DOHH2 (cell line): ENCODE measurements at regions not wholly inside any gene's neighbourhood (a gene's known extent, or its start where the extent isn't known, plus 50 kb on each side); places are given as distances from the start of the nearest gene placed in this dataset.

Source experiments
- H3F3A ChIP-seq: fragments of 200-600 bp; sonication (generic), shearing (Covaris generic); 2 replicates; pipeline ENCODE4 v1.6.0; 2016; ENCODE audit warnings: antibody characterized with exemption, mild to moderate bottlenecking; ENCODE audit not compliant: control insufficient read depth, insufficient read depth
- H3K27ac ChIP-seq: fragments of 200-600 bp; sonication (generic); 2 replicates; pipeline ENCODE4 v1.5.1; 2014; ENCODE audit warnings: low read depth, mild to moderate bottlenecking, low read length, moderate library complexity
- H3K27me3 ChIP-seq: fragments of 200-600 bp; sonication (generic); 2 replicates; pipeline ENCODE4 v1.6.1; 2014; ENCODE audit warnings: mild to moderate bottlenecking, low read length, mixed read lengths; ENCODE audit not compliant: control insufficient read depth
- H3K36me3 ChIP-seq: fragments of 200-600 bp; sonication (generic); 2 replicates; pipeline ENCODE4 v1.6.1; 2014; ENCODE audit warnings: mild to moderate bottlenecking, low read length, moderate library complexity, mixed read lengths; ENCODE audit not compliant: control insufficient read depth
- H3K4me1 ChIP-seq: fragments of 200-600 bp; sonication (generic); 2 replicates; pipeline ENCODE4 v1.6.1; 2014; ENCODE audit warnings: mild to moderate bottlenecking, low read length, mixed read lengths; ENCODE audit not compliant: control insufficient read depth
- H3K4me2 ChIP-seq: fragments of 200-600 bp; sonication (generic); 2 replicates; pipeline ENCODE4 v1.6.0; 2014; ENCODE audit warnings: mild to moderate bottlenecking, low read length, moderate library complexity
- H3K4me3 ChIP-seq: fragments of 200-600 bp; sonication (generic); 2 replicates; pipeline ENCODE4 v1.5.1; 2014; ENCODE audit warnings: mild to moderate bottlenecking, low read length, mixed read lengths
- H3K79me2 ChIP-seq: fragments of 200-600 bp; sonication (generic); 2 replicates; pipeline ENCODE4 v1.6.1; 2014; ENCODE audit warnings: mild to moderate bottlenecking, low read length, mixed read lengths; ENCODE audit not compliant: control insufficient read depth
- H3K9me2 ChIP-seq: fragments of 200-600 bp; sonication (generic); replicated peaks from 2 replicates; pipeline ENCODE4 v1.6.1; 2014; ENCODE audit warnings: mild to moderate bottlenecking, low read length, mixed read lengths; ENCODE audit not compliant: control insufficient read depth
- H3K9me3 ChIP-seq: fragments of 200-600 bp; sonication (generic); 2 replicates; pipeline ENCODE4 v1.6.1; 2014; ENCODE audit warnings: antibody characterized with exemption, low read length, mixed read lengths; ENCODE audit not compliant: control insufficient read depth, insufficient read depth
- H4K20me1 ChIP-seq: fragments of 200-600 bp; sonication (generic); 2 replicates; pipeline ENCODE4 v1.6.0; 2014; ENCODE audit warnings: low read depth, mild to moderate bottlenecking, antibody characterized with exemption, low read length, moderate library complexity; ENCODE audit not compliant: control insufficient read depth, insufficient read depth
- EZH2phosphoT487 ChIP-seq: fragments of 200-600 bp; sonication (generic); IDR thresholded peaks from 2 replicates; pipeline ENCODE4 v1.6.1; 2017; ENCODE audit warnings: borderline replicate concordance, mild to moderate bottlenecking, antibody characterized with exemption, low read length, moderate library complexity, mixed read lengths
- TF ChIP-seq, protein P1 (sequence below): fragments of 200-600 bp; sonication (generic); IDR thresholded peaks from one replicate; pipeline ENCODE4 v1.5.1; 2014; ENCODE audit warnings: antibody characterized with exemption, mild to moderate bottlenecking, low read depth, low read length; ENCODE audit not compliant: poor library complexity, severe bottlenecking

DNA sequence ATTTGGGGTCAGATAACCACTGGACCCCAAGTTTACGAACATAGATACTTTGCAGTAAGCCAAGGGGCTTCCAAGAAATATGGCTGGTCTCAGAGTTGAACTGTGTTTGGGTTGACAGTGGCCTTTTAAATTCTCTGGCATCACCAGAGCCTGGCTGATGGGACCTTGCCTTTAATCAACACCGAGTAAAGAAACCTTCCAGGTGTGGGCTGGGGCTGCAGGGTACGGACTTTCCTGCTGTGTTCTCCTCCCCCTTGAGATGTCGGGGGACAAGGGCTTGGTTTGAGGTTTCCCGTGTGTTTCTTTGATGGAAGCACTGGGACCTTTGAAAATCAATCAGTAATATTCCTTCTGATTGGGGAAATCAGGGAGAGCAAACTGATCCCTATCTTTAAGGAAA, 140.1 kb downstream of the MTX3 start:
- no peaks in the 10 kb centered on the region for H3K4me1 ChIP-seq
- no peaks in the 10 kb centered on the region for H3K9me3 ChIP-seq
- no peaks in the 10 kb centered on the region for H3F3A ChIP-seq
- no peaks in the 10 kb centered on the region for H4K20me1 ChIP-seq
- H3K4me3 ChIP-seq = no peak overlapping the region
- no peaks in the 10 kb centered on the region for H3K36me3 ChIP-seq
- H3K27ac ChIP-seq = no peak overlapping the region
- no peaks in the 10 kb centered on the region for H3K9me2 ChIP-seq
- no peak for TF ChIP-seq EZH2phosphoT487
- TF ChIP-seq, protein P1, sequence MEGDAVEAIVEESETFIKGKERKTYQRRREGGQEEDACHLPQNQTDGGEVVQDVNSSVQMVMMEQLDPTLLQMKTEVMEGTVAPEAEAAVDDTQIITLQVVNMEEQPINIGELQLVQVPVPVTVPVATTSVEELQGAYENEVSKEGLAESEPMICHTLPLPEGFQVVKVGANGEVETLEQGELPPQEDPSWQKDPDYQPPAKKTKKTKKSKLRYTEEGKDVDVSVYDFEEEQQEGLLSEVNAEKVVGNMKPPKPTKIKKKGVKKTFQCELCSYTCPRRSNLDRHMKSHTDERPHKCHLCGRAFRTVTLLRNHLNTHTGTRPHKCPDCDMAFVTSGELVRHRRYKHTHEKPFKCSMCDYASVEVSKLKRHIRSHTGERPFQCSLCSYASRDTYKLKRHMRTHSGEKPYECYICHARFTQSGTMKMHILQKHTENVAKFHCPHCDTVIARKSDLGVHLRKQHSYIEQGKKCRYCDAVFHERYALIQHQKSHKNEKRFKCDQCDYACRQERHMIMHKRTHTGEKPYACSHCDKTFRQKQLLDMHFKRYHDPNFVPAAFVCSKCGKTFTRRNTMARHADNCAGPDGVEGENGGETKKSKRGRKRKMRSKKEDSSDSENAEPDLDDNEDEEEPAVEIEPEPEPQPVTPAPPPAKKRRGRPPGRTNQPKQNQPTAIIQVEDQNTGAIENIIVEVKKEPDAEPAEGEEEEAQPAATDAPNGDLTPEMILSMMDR = no peak
- H3K79me2 ChIP-seq = no peaks in the 10 kb centered on the region
- H3K4me2 ChIP-seq = no peak overlapping the region
- H3K27me3 ChIP-seq = no peaks in the 10 kb centered on the region; the same call in 1 of the 2 replicates

DNA sequence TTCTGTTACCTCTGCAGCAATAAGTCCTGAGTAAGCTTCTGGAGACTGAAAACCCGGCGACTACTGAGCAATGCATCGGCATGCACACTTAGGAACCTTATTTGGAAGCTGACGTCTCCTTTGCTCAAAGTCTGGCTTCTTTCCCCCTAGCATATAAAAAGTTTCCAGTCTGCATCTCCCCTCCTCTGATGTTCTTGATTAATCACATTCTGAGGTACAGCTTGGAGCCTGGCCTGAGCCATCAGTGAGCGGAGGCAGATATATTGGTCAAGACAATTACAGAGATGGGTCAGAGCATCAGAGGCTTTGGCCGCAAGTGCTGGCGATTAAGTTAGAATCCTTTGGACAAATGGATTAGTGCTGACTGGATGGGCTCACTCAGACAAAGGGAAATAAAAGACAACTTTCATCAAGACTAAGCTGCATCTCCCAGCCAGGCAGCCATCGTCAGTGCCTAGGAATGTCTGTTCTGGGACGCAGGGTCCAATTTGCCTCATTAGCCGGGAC, 140.7 kb downstream of the MTX3 start:
- H3K27ac ChIP-seq = no peak overlapping the region
- no peaks in the 10 kb centered on the region; the same call in 1 of the 2 replicates for H3K27me3 ChIP-seq
- no peaks in the 10 kb centered on the region for H3K79me2 ChIP-seq
- no peak overlapping the region for H3K4me3 ChIP-seq
- no peaks in the 10 kb centered on the region for H3F3A ChIP-seq
- H3K9me3 ChIP-seq = no peaks in the 10 kb centered on the region
- no peak overlapping the region for H3K4me2 ChIP-seq
- no peaks in the 10 kb centered on the region for H4K20me1 ChIP-seq
- TF ChIP-seq, protein P1 = no peak
- TF ChIP-seq EZH2phosphoT487 = no peak
- no peaks in the 10 kb centered on the region for H3K36me3 ChIP-seq
- no peaks in the 10 kb centered on the region for H3K4me1 ChIP-seq
- no peaks in the 10 kb centered on the region for H3K9me2 ChIP-seq

DNA sequence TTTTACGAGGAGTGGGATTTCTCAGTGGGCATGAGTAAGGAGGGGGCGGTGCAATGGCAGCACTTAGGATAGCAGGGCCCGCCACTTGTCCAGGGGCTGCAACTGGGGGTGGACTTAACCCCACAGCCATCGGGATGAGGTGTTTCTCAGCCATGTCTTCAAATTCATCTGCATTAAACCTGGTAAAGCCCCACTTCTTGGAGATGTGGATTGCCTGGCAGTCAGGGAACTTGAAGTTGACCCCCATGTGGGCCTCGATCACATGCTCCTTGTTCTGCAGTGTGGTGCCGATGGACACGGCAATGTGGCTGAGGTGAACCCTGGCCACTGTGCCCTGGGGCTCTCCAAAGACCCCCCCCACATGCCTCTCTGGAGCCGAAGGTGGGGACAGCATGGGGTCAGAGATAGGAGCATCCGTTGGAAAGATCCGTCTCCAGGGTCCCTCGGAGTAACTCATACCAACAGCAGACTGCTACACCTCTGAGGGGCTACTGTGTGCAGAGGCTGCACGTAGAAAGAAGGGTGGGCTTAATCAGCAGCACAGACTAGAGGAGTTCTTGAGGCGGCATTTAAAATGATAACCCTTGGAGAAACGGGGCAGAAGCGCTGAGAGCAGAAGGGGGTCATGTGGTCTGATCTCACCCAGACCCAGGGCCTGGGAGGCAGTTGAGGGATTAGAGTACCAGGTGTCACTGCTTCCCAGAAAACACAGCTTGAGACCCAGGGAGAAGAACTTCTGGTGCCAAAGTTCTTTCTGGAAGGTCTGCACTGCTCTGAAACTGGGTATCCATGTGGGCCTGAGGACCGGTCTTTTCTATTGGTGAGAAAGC, 141.4 kb downstream of the MTX3 start:
- Histone ChIP-seq H3F3A (no peaks in the 10 kb centered on the region), H4K20me1 (no peaks in the 10 kb centered on the region), H3K9me3 (no peaks in the 10 kb centered on the region), H3K4me1 (no peaks in the 10 kb centered on the region), H3K79me2 (no peaks in the 10 kb centered on the region), H3K9me2 (no peaks in the 10 kb centered on the region), H3K27ac (no peak overlapping the region), H3K27me3 (no peaks in the 10 kb centered on the region), H3K4me2 (no peak overlapping the region), H3K36me3 (no peaks in the 10 kb centered on the region), H3K4me3 (no peak overlapping the region)
- TF ChIP-seq EZH2phosphoT487 = no peak
- TF ChIP-seq, protein P1 = no peak
